Neural cell (in vitro differentiated cells): ENCODE measurements at regions not wholly inside any gene's neighbourhood (a gene's known extent, or its start where the extent isn't known, plus 50 kb on each side); places are given as distances from the start of the nearest gene placed in this dataset.

Experiments
- CTCF ChIP-seq: fragments of 450-650 bp; IDR thresholded peaks from 2 replicates; pipeline ENCODE4 v1.5.1; 2014; ENCODE audit warnings: antibody characterized with exemption, mild to moderate bottlenecking, moderate library complexity; ENCODE audit not compliant: poor library complexity, severe bottlenecking
- EZH2 ChIP-seq: fragments of 200-600, 300-800 bp; shearing (Covaris generic), sonication (generic); IDR thresholded peaks from 2 replicates; pipeline ENCODE4 v1.6.1; 2014; ENCODE audit warnings: antibody characterized with exemption, low read length, borderline replicate concordance, mild to moderate bottlenecking; ENCODE audit not compliant: insufficient read depth, poor library complexity, severe bottlenecking
- MXI1 ChIP-seq: fragments of 450-650 bp; conservative IDR thresholded peaks from 2 replicates; pipeline ENCODE4 v1.6.1; 2014; ENCODE audit warnings: antibody characterized with exemption, mild to moderate bottlenecking; ENCODE audit not compliant: poor library complexity, severe bottlenecking
- POLR2AphosphoS5 ChIP-seq: IDR thresholded peaks from 2 replicates; pipeline ENCODE4 v1.6.1; 2012
- RAD21 ChIP-seq: fragments of 450-650 bp; conservative IDR thresholded peaks from 2 replicates; pipeline ENCODE4 v1.6.1; 2014; ENCODE audit warnings: antibody characterized with exemption, mild to moderate bottlenecking, moderate library complexity
- REST ChIP-seq: IDR thresholded peaks from 2 replicates; pipeline ENCODE4 v1.6.1; 2012; ENCODE audit warnings: borderline replicate concordance
- SMC3 ChIP-seq: fragments of 450-650 bp; conservative IDR thresholded peaks from 2 replicates; pipeline ENCODE4 v1.6.1; 2014; ENCODE audit warnings: antibody characterized with exemption, mild to moderate bottlenecking, moderate library complexity; ENCODE audit not compliant: poor library complexity
- TAF1 ChIP-seq: IDR thresholded peaks from 2 replicates; pipeline ENCODE4 v1.6.1; 2012; ENCODE audit warnings: low read depth

- TF ChIP-seq CTCF: no peak
- no peak for TF ChIP-seq POLR2AphosphoS5
- no peak for TF ChIP-seq RAD21
- no peak for TF ChIP-seq MXI1
- TF ChIP-seq EZH2: no peak
- no peak for TF ChIP-seq TAF1
- no peak for TF ChIP-seq SMC3
- no peak for TF ChIP-seq REST
These were observed 1518.7 kb upstream of the CDH9 start for GRCh38 chr5:28557114-28557513.
